HCT116 (cell line): ENCODE measurements at regions not wholly inside any gene's neighbourhood (a gene's known extent, or its start where the extent isn't known, plus 50 kb on each side); places are given as distances from the start of the nearest gene placed in this dataset.

Experiments used
- ATAC-seq: fragments of 200-7000 bp; cut with Tn5 transposase; 2 replicates; pipeline ENCODE4 v1.9.1; 2020; ENCODE audit warnings: mild to moderate bottlenecking, moderate library complexity
- BruUV-seq: library from RNA; stranded (reverse); fragments of 400-500 nt; replicated peaks from 2 replicates; lab custom pipeline; 2021; lab: Mats Ljungman, UMichigan
- CTCF ChIA-PET: fragments of 300-600 bp; sonication (Branson Sonifier 250); formaldehyde crosslinking; loops from one replicate; lab custom pipeline; 2021; ENCODE audit warnings: antibody characterized with exemption; lab: Charles Lee
- POLR2A ChIA-PET: fragments of 300-600, 350-600 bp; sonication (Branson Sonifier 250); formaldehyde crosslinking; loops from one replicate; lab custom pipeline; 2021; ENCODE audit warnings: antibody characterized with exemption; lab: Charles Lee
- RAD21 ChIA-PET, 2 experiments: fragments of 300-600 bp; sonication (Branson Sonifier 250); formaldehyde crosslinking; loops; one replicate each; lab custom pipeline; 2023; ENCODE audit warnings: low total read pairs in 2 of 2; ENCODE audit not compliant: uncharacterized antibody in 2 of 2, unreplicated experiment in 2 of 2, low non-redundant PET in 1 of 2; lab: Charles Lee
- DNase-seq: peaks from one replicate; pipeline ENCODE4 v3.0.0-alpha.2; 2010; ENCODE audit warnings: low read depth, low spot score
- H2AFZ ChIP-seq: fragments of 200-600 bp; shearing (Covaris generic), sonication (generic); 2 replicates; pipeline ENCODE4 v1.6.1; 2017; ENCODE audit warnings: low read depth, mixed run types, mixed read lengths, antibody characterized with exemption, low read length; ENCODE audit not compliant: poor library complexity, severe bottlenecking
- H3K27ac ChIP-seq: 2 replicates; pipeline ENCODE4 v1.5.1; 2012; ENCODE audit warnings: low read depth, low read length
- H3K27me3 ChIP-seq: fragments of 200-600 bp; sonication (generic); 2 replicates; pipeline ENCODE4 v1.6.1; 2016; ENCODE audit warnings: mixed run types, low read length, mixed read lengths; ENCODE audit not compliant: insufficient read depth
- H3K36me3 ChIP-seq, 2 experiments: fragments of 200-500 bp in 1 of 2; fragments of 200-600 bp in 1 of 2; sonication (Bioruptor generic) in 1 of 2; sonication (generic) in 1 of 2; 2 replicates each; pipeline versions ENCODE4 v1.5.1 to v1.6.1; 2014 to 2016; ENCODE audit warnings: low read length in 2 of 2, inconsistent platforms in 1 of 2, mixed read lengths in 1 of 2, mixed run types in 1 of 2; ENCODE audit not compliant: insufficient read depth in 2 of 2, control insufficient read depth in 1 of 2
- H3K4me1 ChIP-seq, 2 experiments: fragments of 200-600 bp in 1 of 2; sonication (generic) in 1 of 2; 2 replicates each; pipeline versions ENCODE4 v1.5.1 to v1.6.1; 2012 to 2017; ENCODE audit warnings: low read length in 2 of 2, inconsistent platforms in 1 of 2, mild to moderate bottlenecking in 1 of 2, mixed read lengths in 1 of 2, mixed run types in 1 of 2, moderate library complexity in 1 of 2; ENCODE audit not compliant: insufficient read depth in 2 of 2, control insufficient read depth in 1 of 2
- H3K4me2 ChIP-seq: fragments of 200-600 bp; sonication (generic); 2 replicates; pipeline ENCODE4 v1.6.1; 2017; ENCODE audit warnings: mixed run types, low read length, mixed read lengths
- H3K4me3 ChIP-seq, 2 experiments: fragments of 200-600 bp in 1 of 2; sonication (generic) in 1 of 2; replicated peaks in 1 of 2; 2 replicates each; pipeline ENCODE4 v1.5.1; 2011 to 2016; ENCODE audit warnings: low read length in 2 of 2, control low read depth in 1 of 2, low read depth in 1 of 2, mild to moderate bottlenecking in 1 of 2, mixed read lengths in 1 of 2, mixed run types in 1 of 2
- H3K79me2 ChIP-seq: fragments of 200-600 bp; sonication (generic); 2 replicates; pipeline ENCODE4 v1.6.1; 2017; ENCODE audit warnings: mild to moderate bottlenecking, mixed run types, low read length, moderate library complexity, mixed read lengths; ENCODE audit not compliant: insufficient read depth
- H3K9ac ChIP-seq: fragments of 200-600 bp; sonication (generic); 2 replicates; pipeline ENCODE4 v1.6.1; 2016; ENCODE audit warnings: low read length, mixed read lengths
- H3K9me2 ChIP-seq: fragments of 200-600 bp; sonication (generic), shearing (Covaris generic); 2 replicates; pipeline ENCODE4 v1.6.1; 2017; ENCODE audit warnings: mixed run types, mild to moderate bottlenecking, moderate library complexity; ENCODE audit not compliant: insufficient read depth
- H3K9me3 ChIP-seq, 2 experiments: fragments of 200-500 bp in 1 of 2; fragments of 200-600 bp in 1 of 2; sonication (Bioruptor generic) in 1 of 2; sonication (generic) in 1 of 2; 2 replicates each; pipeline ENCODE4 v1.6.1; 2014 to 2017; ENCODE audit warnings: low read length in 2 of 2, mixed read lengths in 2 of 2, inconsistent platforms in 1 of 2, low read depth in 1 of 2, mild to moderate bottlenecking in 1 of 2, mixed run types in 1 of 2, moderate library complexity in 1 of 2; ENCODE audit not compliant: control insufficient read depth in 1 of 2, insufficient read depth in 1 of 2
- H4K20me1 ChIP-seq: fragments of 200-600 bp; sonication (generic), shearing (Covaris generic); 2 replicates; pipeline ENCODE4 v1.6.1; 2017; ENCODE audit warnings: mixed run types, mild to moderate bottlenecking, moderate library complexity; ENCODE audit not compliant: insufficient read depth
- ATF3 ChIP-seq: IDR thresholded peaks from 2 replicates; pipeline ENCODE4 v1.6.1; 2012
- CEBPB ChIP-seq: IDR thresholded peaks from 2 replicates; pipeline ENCODE4 v1.6.1; 2012; ENCODE audit warnings: low read depth
- EGR1 ChIP-seq: IDR thresholded peaks from 2 replicates; pipeline ENCODE4 v1.6.1; 2012; ENCODE audit warnings: low read depth
- ELF1 ChIP-seq: IDR thresholded peaks from 2 replicates; pipeline ENCODE4 v1.6.1; 2012; ENCODE audit warnings: low read depth, borderline replicate concordance
- FOSL1 ChIP-seq: IDR thresholded peaks from 2 replicates; pipeline ENCODE4 v1.6.1; 2012; ENCODE audit warnings: low read depth
- JUND ChIP-seq: IDR thresholded peaks from 2 replicates; pipeline ENCODE4 v1.6.1; 2012
- POLR2A ChIP-seq: IDR thresholded peaks from 2 replicates; pipeline ENCODE4 v1.7.0; 2011; ENCODE audit warnings: borderline replicate concordance; ENCODE audit not compliant: insufficient read depth, insufficient read length; ENCODE audit errors: extremely low read depth
- POLR2AphosphoS5 ChIP-seq: IDR thresholded peaks from 2 replicates; pipeline ENCODE4 v1.6.1; 2011; ENCODE audit warnings: mild to moderate bottlenecking, low read depth, low read length, moderate library complexity
- RAD21 ChIP-seq: IDR thresholded peaks from 2 replicates; pipeline ENCODE4 v1.6.1; 2012; ENCODE audit warnings: low read depth, mild to moderate bottlenecking
- REST ChIP-seq: IDR thresholded peaks from 2 replicates; pipeline ENCODE4 v1.6.1; 2012; ENCODE audit warnings: low read depth
- SRF ChIP-seq: IDR thresholded peaks from 2 replicates; pipeline ENCODE4 v1.6.1; 2012; ENCODE audit warnings: low read depth
- ZBTB33 ChIP-seq: IDR thresholded peaks from 2 replicates; pipeline ENCODE4 v1.6.1; 2011; ENCODE audit warnings: mild to moderate bottlenecking, low read length, moderate library complexity; ENCODE audit not compliant: insufficient replicate concordance; ENCODE audit errors: extremely low read depth
- ZFX ChIP-seq: fragments of 450-650 bp; IDR thresholded peaks from 2 replicates; pipeline ENCODE4 v1.6.1; 2017
- intact Hi-C: fragments of 100-400 bp; cut with micrococcal nuclease; formaldehyde crosslinking; loops from 2 replicates; pipeline ENCODE4 v1.10.0; 2022

GRCh38 chr4:115293093-115293462 is 179.7 kb upstream of the NDST4 start:
- no peak overlapping the region for H3K4me2 ChIP-seq
- no peaks in the 10 kb centered on the region for H3K27me3 ChIP-seq
- H3K4me1 ChIP-seq: no peaks in the 10 kb centered on the region
- H3K9me2 ChIP-seq: no peaks in the 10 kb centered on the region
- no peak overlapping the region for H3K9ac ChIP-seq
- RAD21 ChIA-PET: no interaction called here
- no peak overlapping the region for H3K27ac ChIP-seq
- no peaks in the 10 kb centered on the region for H3K36me3 ChIP-seq
- DNase-seq: no peak
- no peaks in the 10 kb centered on the region for H3K79me2 ChIP-seq
- peak overlapping the region; percentile 40 for H2AFZ ChIP-seq
- no peak overlapping the region for H3K4me3 ChIP-seq
- ATAC-seq: no peak
- POLR2A ChIA-PET: no interaction called here
- intact Hi-C loops: no loop called here
- TF ChIP-seq ZFX (no peak), JUND (no peak), EGR1 (no peak), ATF3 (no peak), CEBPB (no peak), POLR2A (no peak), SRF (no peak), RAD21 (no peak), ELF1 (no peak), FOSL1 (no peak), REST (no peak), POLR2AphosphoS5 (no peak), ZBTB33 (no peak)
- no TSS peak for BruUV-seq
- CTCF ChIA-PET: no interaction called here
- no peaks in the 10 kb centered on the region for H4K20me1 ChIP-seq
- H3K9me3 ChIP-seq: no peaks in the 10 kb centered on the region
